GM12892 (cell line): ENCODE measurements at regions not wholly inside any gene's neighbourhood (a gene's known extent, or its start where the extent isn't known, plus 50 kb on each side); places are given as distances from the start of the nearest gene placed in this dataset.
"Not testable (repeated sequence)": the region's sequence is repeated elsewhere in the genome, so short reads cannot be mapped to it uniquely, and the experiment has no call there.

Experiments
- DNase-seq: peaks from one replicate; pipeline ENCODE4 v3.0.0; 2011; ENCODE audit not compliant: insufficient read length
- FAIRE-seq: peaks from 2 replicates; lab custom pipeline; 2011; peaks lifted over from hg19 to GRCh38; lab: Jason Lieb, UNC
- POLR2A ChIP-seq: IDR thresholded peaks from 2 replicates; pipeline ENCODE4 v1.6.1; 2011; ENCODE audit warnings: low read depth, low read length, control low read depth
- POLR2AphosphoS5 ChIP-seq: IDR thresholded peaks from 2 replicates; pipeline ENCODE4 v1.6.1; 2011; ENCODE audit warnings: low read depth, low read length, control low read depth
- TAF1 ChIP-seq: IDR thresholded peaks from 2 replicates; pipeline ENCODE4 v1.6.1; 2011; ENCODE audit warnings: low read depth, mild to moderate bottlenecking, control low read depth, low read length, borderline replicate concordance

DNA sequence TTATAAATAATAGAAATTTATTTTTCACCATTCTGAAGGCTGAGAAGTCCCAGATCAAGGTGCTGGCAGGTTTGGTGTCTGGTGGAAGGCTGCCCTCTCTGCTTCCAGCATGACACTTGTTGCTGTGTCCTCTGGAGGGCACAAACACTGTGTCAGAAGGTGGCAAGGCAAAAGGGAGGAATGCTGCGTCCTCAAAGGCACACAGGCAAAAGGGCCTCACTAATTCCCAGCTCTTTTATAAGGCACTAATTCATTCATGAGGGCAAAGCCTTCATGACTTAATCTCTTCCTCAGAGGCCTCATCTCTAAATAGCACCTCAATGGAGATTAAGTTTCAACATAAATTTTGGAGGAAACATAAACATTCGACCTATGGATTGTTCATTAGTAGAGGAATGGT is 209.5 kb upstream of the SMLR1 start:
- FAIRE-seq (no peak), DNase-seq (no peak)
- TF ChIP-seq POLR2A, result no peak
- no peak for TF ChIP-seq TAF1
- TF ChIP-seq POLR2AphosphoS5, result no peak

DNA sequence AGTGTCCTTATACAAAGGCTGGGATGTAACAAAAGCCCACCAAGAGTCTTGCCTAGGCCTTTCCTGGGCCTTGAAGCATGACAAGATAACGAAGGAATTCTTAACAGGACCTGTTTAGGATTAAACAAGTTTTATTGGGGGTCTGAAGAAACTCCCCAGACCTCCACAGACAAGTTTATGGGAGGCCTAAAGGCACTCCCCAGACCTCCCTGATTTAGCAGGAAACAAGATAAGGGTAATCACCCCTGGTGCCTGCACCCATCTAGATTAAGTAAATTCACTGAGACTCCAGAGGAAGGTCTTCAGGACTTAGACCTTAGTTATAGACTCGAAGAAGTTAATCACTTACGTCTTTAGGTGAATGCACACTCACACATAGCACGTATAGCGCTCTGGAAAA is 208.4 kb upstream of the SMLR1 start:
- FAIRE-seq, DNase-seq: not testable (repeated sequence)

DNA sequence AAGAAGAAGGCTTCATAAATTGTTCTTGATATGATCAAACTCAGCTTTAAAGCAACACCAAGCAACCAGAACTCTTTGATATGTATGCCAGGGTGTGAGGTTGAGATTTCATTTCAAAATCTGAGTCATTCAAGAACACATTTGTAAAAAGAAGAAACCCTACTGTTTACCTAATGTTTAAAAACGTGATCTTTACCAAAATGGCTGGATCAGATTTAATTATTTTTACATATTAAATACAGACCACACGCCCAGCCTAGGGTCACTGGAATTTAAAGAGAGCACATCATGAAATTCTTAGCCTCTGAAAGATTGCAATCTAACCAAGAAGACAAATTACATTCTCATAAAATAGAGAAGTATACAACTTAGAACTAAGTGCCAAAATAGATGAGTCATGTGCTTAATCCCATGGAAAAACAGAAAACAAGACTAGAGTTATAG is 206.8 kb upstream of the SMLR1 start:
- DNase-seq, result no peak
- FAIRE-seq, result no peak
- no peak for TF ChIP-seq POLR2A
- TF ChIP-seq POLR2AphosphoS5, result no peak
- no peak for TF ChIP-seq TAF1

DNA sequence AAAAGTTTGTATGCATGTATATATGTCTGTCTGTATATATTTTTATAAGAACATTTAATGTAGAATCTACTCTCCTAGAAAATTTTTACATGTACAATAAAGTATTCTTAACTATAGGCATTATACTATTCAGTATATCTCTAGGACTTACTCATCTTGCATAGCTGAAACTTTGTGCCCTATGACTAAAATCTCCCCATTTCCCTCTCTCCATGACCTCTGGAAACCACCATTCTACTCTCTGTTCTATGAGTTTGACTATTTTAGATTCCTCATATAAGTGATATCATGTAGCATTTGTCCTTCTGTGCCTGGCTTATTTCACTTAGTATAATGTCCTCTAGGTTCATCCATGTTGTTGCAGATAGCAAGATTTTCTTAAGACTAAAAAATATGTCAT is 205.1 kb upstream of the SMLR1 start:
- peak; percentile 71 for FAIRE-seq
- TF ChIP-seq POLR2A, result no peak
- TF ChIP-seq TAF1, result no peak
- TF ChIP-seq POLR2AphosphoS5, result no peak
- DNase-seq, result no peak

DNA sequence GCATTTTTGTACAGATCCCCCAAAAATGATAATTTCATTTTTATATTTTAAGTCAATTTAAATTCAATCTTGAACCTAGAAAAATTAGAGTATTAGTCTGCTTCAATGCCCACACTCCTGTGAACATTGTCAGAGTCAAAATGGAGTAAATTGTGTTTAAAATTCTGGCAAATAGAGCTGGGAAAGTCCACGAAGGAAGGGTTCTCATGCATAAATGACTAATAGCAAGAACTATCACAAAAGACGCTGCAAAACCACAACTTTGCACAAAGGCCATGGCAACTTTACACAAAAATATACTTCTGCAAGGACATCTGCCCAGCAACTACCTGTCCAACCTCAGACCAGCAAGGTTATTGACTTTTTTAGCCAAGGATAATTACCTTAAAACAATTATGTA is 203.2 kb upstream of the SMLR1 start:
- peak; percentile 88 for FAIRE-seq
- DNase-seq, result no peak
- TF ChIP-seq POLR2AphosphoS5, result no peak
- no peak for TF ChIP-seq TAF1
- TF ChIP-seq POLR2A, result no peak

DNA sequence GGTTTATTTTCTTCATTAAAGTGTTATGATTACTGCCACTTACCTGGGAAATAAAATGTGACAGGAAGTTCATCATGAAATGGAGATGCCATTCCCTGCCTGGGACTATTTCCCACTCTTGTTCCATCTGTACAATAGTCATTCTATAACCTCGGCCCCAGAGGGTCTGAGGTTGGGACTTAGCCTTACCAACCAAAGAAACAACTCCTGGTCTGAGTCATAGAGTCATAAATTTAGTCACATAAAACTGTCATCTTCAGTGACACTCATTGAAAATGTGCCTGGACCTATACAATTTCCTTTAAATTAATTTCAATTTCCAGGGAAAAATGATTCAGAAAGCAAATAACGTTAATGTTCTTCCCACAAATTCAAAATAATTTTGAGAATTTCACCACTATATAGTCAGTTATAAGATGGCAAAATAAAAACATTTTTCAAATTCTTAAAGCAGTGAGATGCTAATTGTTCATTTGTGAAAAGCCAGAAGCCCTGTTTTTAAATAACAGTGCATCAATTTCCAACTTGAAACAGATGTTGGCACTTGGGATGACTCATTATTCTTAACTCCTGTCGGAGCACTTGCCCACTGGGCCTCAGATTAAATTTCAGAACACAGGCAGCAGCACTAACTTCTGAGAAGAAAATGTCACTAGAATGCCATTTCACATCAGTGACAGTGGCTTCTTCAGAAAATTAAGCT is 201.2 kb upstream of the SMLR1 start:
- FAIRE-seq, result peak; percentile 62
- peak; percentile 9 for DNase-seq
- no peak for TF ChIP-seq POLR2AphosphoS5
- TF ChIP-seq TAF1, result no peak
- TF ChIP-seq POLR2A, result no peak

DNA sequence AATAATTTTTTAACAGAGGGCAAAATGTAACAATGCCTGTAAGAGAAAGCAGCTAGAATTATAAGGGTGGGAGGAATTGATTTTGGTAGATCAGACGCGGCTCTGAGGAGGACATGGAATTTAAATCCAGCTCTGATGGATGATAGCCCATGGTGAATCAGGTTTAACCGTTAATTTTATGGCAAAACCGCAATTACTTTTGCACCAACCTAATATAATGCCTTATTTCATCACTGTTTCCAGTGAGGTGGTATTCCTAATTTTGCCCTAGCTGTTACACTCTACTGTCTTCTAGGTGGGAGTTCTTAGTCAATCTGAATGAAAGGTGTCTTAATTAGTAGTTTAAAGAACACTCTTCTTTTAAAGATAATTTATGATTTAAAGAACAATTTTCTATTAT is 198.3 kb upstream of the SMLR1 start:
- TF ChIP-seq POLR2AphosphoS5 (no peak), POLR2A (no peak), TAF1 (no peak)
- no peak for DNase-seq
- FAIRE-seq, result peak; percentile 61

DNA sequence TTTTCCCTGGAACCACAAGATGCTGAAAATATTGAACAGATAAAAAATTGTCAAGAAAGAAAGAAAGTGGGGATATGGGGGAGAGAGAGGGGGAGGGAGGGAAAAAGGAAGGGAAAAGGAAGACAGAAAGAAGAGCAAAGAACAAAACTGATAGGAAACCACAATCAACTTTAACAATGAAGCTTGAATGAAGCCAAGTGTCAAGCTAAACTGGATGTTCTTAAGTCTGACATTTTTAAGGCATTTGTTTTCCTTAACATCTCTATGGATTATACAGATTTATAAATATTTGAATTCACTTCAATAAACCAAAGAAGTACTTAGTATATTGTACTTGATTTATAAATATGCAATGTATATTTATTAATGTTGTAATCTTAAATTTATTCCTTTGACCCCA is 197.6 kb upstream of the SMLR1 start:
- TF ChIP-seq POLR2AphosphoS5 (no peak), POLR2A (no peak), TAF1 (no peak)
- DNase-seq, result no peak
- FAIRE-seq, result no peak

DNA sequence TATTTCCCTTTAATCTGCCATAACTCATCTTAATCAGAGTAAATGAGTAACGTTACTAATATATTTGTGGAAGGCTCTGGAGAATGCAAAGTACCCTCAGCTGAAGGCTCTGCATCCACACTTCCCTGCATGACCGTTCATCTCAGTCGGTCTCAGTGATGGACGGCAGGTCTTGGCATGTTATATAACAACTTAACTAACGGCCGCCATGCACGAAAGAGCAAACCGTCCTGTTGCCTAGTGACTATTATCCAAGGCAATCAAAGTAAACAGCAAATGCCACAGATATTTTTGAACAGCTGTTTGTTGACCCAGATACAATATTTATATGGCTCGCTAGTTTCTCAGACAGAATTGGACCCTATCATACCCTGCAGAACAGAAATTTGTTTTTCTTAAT is 194.9 kb upstream of the SMLR1 start:
- FAIRE-seq, result no peak
- no peak for TF ChIP-seq POLR2A
- TF ChIP-seq TAF1, result no peak
- no peak for TF ChIP-seq POLR2AphosphoS5
- no peak for DNase-seq

DNA sequence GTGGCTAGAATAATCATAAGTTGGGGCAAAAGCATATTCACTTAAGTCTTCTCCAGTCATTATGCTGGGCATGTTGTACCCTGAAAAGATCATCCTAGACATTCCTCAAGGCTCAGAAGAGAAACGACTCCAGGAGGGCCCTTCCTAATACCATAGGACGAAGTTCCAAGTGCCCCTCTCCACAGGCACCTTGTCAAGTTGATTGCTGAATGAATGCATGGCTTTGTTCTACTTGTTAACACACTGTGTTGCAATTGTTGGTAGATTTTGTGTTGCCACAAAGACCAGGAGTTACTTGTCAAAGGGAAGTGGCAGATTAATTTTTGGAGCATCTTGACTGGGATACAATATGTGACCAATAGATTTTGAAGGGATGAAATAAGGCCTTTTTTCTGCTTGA is 194.3 kb upstream of the SMLR1 start:
- TF ChIP-seq POLR2A (no peak), TAF1 (no peak), POLR2AphosphoS5 (no peak)
- no peak for DNase-seq
- no peak for FAIRE-seq

DNA sequence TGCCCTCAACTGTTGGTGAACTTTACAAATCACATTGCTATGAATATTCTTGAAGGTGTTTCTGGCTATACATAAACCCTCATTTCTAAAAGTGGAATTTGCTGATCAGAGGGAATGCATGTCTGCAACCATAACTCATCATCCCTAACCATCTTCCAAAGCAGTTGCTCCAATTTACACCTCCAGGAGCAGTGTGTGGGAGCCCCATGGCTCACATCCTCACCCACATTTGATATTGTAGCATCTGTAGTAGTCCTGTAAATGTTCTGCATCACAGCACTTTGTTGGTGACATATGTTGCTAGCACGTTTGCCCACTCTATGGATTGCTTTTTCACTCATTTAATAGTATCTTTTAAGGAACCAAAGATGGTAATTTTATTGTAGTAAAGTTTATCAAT is 183.8 kb upstream of the SMLR1 start:
- DNase-seq (no peak), FAIRE-seq (no peak)
- TF ChIP-seq TAF1 (no peak), POLR2AphosphoS5 (no peak), POLR2A (no peak)

DNA sequence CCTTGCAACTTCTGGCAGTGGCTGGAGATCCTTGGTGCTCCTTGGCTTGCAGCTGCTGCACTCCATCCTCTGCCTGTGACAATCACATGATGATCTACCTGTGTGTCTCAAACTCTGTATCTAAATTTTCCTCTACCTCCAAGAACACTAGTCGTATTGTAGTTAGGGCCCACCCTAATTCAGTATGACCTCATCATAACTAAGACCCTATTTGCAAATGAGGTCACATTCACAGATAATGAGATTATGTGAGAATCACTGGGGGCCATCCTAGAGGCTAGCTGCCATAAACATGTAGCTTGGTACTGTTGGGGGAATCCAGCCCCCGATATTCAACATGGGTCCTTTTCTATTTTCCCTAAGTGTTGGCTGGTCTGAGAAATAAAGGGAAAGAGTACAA is 183.0 kb upstream of the SMLR1 start:
- TF ChIP-seq POLR2A (no peak), TAF1 (no peak), POLR2AphosphoS5 (no peak)
- FAIRE-seq (no peak), DNase-seq (no peak)

DNA sequence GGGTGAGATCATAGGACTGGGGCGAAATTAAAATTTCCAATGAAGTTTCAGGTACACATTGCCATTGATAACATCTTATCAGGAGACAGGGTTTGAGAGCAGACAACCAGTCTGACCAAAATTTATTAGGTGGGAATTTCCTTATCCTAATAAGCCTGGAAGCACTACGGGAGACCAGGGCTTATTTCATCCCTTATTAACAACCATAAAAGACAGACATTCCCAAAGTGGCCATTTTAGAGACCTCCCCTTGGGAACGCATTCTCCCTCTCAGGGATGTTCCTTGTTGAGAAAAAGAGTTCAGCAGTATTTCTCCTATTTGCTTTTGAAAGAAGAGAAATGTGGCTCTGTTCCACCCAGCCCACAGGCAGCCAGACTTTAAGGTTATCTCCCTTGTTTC is 182.4 kb upstream of the SMLR1 start:
- DNase-seq, result not testable (repeated sequence)

More for the DNA sequence above, 182.4 kb upstream of the SMLR1 start:
- FAIRE-seq, result not testable (repeated sequence)
